Smooth muscle cell of the brain vasculature (primary cell): ENCODE measurements at regions not wholly inside any gene's neighbourhood (a gene's known extent, or its start where the extent isn't known, plus 50 kb on each side); places are given as distances from the start of the nearest gene placed in this dataset.

ENCODE experiments used
- DNase-seq: peaks from one replicate; pipeline ENCODE4 v3.0.0-alpha.2; 2012; ENCODE audit warnings: low read depth, low spot score

DNA sequence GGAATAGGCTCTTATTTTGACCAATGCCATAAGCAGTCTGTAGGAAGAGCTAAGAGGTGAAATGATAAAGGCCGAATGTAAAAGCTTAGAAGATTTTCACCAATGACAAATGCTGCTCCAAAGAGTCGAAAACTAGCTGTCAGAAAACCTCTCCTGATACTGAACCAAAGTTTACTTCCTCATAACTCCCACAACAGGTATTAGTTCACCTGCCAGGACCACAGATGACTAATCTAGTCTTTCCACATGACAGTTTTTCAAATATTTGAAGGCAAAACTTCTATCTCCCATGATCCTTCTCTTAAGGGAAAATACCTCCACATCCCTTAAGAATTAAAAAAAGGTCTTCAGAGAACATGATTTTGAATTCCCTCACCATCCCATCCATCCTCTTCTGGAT, 473.2 kb upstream of the SPHKAP start:
- DNase-seq: no peak

DNA sequence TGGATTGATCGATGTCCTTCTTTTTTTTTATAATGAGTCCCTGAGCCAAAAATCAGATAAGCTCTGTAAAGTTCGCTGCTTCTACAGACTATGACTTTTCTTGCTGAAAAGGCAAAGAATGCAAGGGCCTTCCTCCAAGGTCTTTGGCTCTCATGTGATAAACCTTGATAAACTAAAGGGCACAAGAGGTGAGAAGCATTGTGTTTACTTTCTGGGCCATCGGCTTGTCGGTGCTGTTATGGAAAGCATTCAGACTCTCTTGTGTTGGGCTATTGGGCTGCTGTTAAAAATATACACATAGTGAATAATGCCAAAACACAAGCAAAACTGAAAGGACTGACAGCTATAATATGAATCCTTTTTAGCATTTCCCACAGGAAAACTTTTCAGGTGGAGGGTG, 472.4 kb upstream of the SPHKAP start:
- DNase-seq: no peak

DNA sequence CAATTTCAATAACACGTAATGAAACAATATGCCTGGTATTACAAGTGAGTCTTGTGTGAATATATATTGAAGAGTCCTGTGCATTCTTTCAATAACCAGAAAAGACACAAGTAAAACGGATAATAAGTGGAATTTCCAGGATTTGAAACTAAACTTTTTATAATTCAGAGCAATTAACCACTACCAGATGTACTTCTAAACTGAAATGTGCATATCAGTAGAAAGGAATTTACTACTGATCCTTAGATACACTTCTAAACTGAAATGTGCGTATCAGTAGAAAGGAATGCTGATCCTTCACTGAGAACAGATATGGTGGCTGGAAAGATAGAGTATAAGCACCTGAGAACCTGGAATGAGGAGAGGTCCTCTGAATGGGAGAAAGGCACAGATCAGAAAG, 470.9 kb upstream of the SPHKAP start:
- no peak for DNase-seq

DNA sequence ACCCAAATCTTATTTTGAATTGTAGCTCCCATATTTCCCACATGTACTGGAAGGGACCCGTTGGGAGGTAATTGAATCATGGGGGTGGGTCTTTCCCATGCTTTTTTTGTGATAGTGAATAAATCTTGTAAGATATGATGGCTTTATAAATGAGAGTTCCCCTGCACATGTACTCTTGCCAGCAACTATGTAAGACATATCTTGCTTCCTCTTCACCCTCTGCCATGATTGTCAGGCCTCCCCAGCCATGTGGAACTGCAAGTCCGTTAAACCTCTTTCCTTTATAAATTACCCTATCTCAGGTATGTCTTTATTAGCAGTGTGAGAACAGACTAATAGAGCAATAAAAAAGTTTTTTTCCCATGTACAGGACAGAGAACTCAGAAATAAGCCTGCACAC, 468.4 kb upstream of the SPHKAP start:
- no peak for DNase-seq

DNA sequence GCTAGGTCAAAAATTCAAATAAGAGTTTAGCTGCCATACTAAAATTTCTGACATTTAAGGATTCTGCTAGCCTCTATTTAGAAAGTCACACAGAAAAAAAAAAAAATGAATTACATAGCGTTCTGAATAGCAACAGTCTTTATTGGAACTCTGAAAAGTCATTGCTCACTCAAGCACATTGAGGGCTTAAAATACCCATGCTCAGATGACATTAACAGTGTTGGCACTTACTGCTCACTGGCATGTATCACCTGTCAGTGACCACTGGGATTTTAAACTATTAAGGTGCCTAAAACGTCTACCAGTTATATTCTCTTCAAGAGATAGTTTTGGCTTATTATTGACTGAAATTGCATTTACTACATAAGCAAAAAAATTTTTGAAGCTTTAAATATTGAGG, 468.0 kb upstream of the SPHKAP start:
- no peak for DNase-seq

DNA sequence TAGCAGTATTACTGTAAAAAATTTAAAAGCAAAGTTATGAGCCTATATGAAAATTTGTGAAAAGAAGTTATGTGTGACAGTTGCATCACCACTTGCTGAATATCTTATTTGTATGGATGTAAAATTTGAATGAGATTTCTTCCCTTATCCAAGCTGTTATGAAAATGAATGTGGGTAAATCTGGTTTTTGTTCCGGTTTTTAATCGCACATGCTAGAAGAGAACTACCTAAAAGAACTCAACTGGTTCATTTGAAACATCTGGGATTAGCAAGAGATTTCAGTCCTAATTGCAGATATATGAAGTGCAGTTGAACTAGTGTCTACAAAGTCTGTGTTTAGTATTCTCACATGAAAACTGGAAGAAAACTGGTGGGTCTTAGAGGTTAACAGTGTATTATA, 467.1 kb upstream of the SPHKAP start:
- no peak for DNase-seq

DNA sequence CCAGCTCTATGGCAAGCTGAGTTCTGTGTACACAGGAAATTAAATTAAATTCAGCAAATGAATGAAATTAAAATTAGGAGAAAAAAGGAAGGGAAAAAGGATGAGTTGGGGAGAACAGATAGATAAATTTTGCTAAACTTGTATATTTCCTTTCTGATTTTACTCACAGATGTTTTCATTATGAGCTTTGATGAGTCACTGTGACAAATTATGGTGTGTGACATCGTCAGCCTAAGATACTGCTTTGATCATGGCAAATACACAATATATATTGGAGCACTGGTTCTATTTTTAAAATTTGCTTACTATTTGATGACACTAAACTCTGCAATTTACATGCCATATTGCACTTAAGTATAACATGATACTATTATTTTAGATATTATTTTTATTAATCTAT, 464.6 kb upstream of the SPHKAP start:
- no peak for DNase-seq

DNA sequence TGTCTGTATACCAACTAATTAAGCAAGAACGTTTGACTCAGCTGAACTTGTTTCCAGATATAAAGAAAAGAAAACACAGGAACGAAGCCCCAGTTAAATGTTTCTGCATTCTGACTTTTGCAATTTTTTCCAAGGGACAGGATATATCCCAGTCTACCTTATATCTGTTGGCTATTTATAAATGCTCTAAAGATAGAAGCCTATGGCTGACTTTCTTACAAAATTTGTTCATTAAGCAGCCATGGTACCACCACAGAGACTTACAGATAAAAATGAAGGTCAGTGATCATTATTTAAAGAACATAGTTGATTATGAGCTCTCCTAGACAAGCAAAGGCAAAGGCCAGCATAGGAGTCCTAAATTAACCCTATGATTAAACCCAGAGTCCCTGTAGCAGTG, 462.7 kb upstream of the SPHKAP start:
- DNase-seq: no peak

DNA sequence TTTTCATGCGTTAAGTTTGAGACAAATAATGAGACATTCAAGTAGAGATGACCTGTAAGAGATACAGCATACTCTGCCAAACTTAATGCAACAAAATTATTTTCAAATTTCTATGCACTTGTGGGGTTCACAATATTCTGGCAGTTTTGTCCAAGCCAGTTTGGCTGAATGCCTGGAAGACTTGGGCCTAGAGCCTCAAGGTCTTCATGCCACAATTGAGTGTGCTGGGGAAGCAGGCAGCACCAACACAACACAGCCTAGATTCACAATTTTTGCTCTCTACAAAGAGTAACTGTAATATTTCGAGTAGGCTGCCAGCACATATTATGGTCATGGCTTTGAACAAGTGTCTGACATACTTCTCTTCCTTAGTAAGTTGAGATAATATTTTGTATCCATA, 461.4 kb upstream of the SPHKAP start:
- no peak for DNase-seq

DNA sequence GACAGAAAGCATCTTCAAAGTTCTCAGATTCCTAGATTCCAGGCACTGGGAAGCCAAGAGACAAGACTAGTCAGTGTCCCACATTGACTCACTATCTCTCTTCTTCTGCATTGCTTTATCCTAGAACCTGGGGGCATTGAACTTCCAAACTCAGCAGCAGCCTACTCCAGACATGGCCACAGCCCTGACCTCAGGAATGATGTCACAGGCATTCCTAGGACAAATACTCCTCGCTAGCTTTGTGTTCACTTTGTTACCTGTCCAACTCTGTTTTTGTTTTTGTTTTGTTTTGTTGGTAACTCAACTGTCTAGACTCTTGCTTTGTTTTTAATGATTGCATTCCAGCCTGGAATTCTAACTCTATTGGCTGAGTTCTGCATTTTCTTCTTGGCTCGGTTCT, 449.3 kb upstream of the SPHKAP start:
- no peak for DNase-seq

DNA sequence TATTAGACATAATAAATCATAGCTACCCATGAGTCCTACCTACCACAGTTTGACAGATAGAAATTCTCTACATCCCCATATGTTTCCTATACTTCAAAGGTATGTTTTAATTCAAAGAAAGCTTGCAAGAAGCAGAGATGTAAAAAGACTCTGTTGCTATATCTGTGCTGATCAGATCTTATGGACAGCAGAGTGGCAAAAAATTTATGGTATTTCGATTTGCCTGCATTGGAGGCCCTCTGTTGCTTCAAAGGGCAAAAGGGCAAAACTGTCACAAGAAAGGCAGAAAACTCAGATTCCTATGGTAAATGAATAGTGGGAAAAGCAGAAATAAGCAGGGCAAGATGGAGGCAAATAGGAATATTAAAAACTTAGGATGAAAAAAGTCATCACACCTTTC, 447.8 kb upstream of the SPHKAP start:
- no peak for DNase-seq

DNA sequence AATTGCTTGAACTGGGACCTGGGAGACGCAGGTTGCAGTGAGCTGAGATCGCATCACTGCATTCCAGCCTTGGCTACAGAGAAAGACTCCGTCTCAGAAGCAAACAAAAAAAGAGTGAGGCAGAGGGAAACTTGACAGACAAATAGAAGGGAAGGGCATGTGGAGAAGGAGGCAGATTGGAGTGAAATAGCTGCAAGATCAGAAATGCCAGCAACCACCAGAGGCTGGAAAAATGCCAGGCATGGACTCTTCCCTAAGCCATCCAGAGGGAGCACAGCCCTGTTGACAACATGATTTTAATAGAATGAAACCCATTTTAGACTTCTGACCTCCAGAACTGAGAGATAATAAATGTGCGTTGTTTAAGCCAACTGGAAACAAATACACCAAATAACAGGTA, 447.2 kb upstream of the SPHKAP start:
- no peak for DNase-seq

DNA sequence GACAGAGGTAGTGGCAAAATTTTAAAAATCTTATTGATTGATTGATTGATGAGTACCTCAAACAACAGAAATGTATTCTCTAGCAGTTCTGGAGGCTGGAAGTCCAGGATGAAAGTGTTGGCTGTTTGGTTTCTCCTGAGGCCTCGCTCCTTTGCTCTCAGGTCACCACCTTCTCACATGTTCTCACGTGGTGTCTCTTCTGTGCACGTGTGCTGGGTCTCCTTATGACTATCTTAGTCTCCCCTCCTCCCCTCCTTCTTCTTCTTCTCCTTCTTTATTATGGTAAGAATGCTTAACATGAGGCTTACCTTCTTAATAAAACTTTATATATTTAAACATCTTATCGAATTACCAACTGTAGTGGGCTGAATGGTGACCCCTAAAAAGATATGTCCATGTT, 446.0 kb upstream of the SPHKAP start:
- no peak for DNase-seq

DNA sequence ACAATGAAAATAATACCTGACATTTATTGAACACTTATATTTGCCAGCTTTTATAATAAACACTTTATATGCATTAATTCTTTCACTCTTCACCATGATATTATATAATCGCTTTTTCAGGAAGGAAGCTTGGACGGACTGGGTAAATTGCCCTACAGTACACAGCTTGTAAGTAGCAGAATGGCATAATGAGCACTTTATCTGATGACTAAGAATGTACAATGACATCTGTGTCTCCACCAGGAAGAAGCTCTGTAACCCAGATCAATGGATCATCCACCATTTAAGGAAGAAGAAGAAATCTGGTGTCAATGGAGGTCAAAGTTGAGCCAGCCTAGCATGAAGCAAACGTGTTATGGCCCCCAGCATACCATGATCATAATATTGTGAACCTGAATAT, 444.0 kb upstream of the SPHKAP start:
- DNase-seq: no peak

DNA sequence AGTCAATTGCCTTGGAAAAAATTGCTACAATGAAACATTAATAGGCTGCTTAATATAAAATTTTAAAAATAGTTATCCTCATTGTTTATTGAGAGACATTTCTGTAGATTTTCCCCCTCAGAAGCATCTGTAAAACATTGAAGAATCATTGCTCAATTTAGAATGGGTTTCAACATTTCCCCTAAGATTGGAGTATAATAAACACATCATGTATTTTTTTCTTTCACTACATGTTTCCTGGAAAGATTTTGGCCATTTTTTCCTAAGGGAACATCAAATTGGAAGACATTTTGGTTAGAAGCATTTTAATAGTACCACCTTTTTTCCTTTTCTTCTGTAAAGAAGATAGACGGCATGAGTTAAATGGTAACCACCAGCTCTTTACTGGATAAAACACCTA, 443.2 kb upstream of the SPHKAP start:
- DNase-seq: no peak

DNA sequence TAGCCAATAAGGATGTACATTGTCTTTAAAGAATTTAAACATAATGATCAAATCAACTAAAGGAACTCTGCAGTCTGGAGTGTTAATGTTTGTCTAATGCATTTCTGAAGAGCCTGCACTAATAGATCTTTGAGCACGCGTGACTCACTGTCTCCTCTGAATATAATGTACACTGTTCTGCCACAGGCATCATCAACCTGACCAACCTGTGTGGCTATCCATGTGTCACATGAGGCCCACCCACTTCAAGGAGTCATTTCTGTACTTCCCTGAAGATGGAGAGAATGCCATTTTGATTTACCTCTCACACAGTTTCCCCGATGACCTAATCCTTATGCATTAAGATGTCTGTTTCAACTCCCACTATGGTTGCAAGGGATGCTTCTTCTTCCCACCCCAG, 434.0 kb upstream of the SPHKAP start:
- DNase-seq: no peak

DNA sequence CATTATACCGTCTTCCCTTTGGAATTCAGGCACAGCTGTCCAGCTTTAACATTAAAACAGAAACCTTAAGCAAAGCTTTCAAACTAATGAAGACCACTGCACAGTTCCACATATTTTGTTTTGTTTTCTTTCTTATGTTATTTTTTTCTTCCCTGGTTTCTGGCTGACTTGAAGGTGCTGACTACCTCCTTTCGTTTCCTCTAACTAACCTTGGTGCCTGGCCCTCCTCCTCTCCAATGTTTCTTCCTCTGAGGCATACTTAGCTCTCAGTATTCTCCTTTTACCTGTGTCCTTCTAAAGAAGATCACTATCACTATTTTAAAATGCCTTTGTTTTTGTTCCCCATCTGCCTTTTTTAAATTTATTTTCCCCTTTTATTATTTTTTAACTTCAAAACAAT, 433.3 kb upstream of the SPHKAP start:
- DNase-seq: no peak

DNA sequence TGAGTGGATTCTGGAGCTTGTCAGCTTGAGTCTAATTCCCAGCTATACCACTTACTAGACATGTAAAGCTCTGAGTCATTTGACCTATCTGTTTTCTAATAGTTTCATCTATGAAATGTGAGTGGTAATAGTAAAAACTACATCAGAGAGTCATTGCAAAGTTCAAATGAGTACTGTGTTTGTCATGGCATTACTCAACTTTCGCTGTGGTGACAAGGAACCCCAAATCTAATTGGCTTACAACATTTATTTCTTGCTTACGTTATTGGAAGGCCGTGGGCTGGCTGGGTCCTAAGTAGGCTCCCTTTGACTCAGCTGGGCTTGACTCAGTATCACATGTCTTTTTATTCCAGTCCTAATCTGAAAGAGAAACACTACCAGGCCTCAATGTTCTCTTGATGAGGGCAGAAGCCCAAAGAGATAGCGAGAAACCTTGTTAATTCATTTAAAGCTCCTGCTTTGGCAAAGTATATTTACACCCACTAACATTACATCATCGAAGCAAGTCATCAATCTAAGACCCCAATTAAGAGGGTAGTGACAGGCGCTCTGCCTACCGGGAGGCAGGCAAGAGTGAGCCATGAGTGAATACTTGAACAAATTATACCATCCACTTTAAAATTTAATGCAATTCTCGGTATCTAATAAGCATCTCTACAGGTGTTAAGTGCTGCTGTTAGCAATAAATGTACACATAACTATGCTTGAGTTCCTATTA, 431.8 kb upstream of the SPHKAP start:
- DNase-seq: peak; percentile 15

DNA sequence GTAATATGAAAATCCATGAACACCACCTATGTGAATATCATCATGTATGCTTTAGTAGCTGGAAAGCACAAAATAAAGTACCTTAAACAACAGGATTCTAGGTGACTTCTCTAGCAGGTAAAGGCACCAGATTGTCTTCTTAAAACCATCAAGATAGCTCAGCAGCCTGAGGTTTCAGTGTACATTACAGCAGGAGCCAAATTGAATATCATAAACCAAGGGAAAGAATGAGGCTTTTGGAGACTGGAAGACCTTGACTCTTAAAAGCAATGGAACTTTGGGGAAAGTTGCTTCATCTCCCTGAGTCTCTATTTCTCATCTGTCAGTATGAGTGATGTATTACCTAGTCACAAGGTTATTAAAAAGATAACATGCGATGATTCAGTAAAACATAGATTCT, 429.7 kb upstream of the SPHKAP start:
- DNase-seq: no peak

DNA sequence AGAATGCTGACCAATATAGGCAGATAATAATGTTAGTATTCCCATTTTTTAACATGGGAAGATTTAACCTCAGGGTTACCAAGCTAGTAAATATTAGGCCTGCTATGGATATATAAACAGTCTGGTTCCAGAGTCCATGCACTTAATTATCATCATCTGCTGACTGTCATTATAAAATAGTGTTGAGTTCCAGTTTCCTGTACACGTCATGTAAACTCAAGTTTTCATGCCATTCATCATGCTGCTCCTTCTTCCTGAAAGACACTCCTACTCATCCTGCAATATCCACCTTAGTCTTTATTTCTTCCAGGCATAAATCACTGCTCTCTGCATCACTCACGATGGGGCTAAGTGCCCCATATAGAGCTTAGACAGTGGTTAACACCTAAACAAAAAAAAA, 420.8 kb upstream of the SPHKAP start:
- DNase-seq: no peak

DNA sequence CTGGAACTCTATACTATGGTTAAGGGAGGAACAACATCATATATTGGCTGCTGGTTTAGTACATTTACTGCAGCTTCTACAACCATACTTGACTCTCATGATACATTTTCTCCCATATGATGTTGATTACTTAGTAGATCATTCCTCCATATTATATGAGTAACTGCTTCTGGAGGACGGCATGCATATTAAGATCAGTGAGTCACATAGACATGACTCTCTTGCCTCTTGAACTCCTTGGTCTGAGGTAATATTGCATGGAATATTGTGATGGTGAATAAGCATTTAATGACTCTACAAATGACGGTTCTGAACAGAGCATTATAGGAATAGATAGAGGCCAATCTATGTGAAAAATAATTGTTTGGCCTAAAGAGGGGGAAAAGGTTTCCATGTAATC, 418.8 kb upstream of the SPHKAP start:
- no peak for DNase-seq

DNA sequence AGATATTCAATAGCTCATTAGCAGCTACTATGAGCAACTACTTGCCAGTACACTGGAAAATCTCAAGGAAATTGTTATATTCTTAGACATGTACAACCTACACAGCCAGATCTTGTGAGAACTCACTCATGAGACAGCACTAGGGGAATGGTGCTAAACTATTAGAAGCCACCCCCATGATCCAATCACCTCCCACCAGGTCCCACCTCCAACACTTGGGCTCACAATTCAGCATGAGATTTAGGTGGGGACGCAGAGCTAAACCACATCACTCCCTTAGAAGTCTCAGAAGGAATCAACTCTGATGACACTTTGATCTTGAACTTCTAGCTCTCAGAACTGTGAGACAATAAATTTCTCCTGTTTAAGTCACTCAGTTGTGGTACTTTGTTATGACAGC, 418.3 kb upstream of the SPHKAP start:
- DNase-seq: no peak

DNA sequence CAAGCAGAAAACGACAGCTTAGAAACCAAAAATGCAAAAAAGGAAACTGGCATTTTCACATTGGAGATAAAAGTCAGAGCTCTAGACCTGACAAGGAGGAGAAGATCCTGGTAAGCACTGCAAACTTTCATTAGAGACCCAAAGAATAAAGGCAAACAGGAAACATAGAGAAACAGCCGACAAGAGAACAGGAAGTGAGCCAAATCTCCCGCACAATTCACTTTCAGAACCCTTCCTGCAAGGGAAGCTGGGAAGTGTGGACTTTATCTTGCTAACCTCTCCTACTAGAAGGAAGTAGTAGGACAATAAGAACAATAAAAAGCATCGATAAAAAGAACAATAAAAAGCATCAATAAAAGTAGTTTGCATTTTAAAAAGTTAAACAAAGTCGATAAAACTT, 417.8 kb upstream of the SPHKAP start:
- DNase-seq: no peak

DNA sequence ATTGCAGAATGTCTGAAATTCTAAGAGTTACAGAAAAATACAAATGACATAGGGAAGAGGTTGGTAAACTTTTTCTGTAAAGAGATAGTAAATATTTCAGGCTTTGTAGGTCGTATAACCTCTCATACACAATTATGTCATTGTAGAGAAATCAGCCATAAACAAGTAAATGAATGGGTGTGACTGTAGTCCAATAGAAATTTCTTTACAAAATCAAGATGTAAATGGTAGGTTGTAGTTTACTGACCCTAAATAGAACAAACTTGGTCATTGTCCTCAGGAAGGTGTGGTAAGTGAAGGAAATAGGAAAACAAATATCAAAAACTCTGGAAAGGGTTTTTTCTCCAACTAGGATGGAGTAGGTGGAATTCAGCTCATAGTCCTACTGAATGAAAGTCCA, 415.5 kb upstream of the SPHKAP start:
- DNase-seq: no peak
